DND-41 (cell line): ENCODE measurements at regions not wholly inside any gene's neighbourhood (a gene's known extent, or its start where the extent isn't known, plus 50 kb on each side); places are given as distances from the start of the nearest gene placed in this dataset.

Experiments
- EZH2 ChIP-seq: IDR thresholded peaks from 3 replicates; pipeline ENCODE4 v1.6.1; 2012; ENCODE audit warnings: borderline replicate concordance, low read depth, mild to moderate bottlenecking, moderate library complexity, low read length, inconsistent platforms; ENCODE audit not compliant: severe bottlenecking
- TF ChIP-seq, protein P1 (sequence below): IDR thresholded peaks from 2 replicates; pipeline ENCODE4 v1.5.1; 2012; ENCODE audit warnings: borderline replicate concordance, low read length, moderate library complexity, mild to moderate bottlenecking; ENCODE audit not compliant: poor library complexity, severe bottlenecking; ENCODE audit errors: extremely low read depth

DNA sequence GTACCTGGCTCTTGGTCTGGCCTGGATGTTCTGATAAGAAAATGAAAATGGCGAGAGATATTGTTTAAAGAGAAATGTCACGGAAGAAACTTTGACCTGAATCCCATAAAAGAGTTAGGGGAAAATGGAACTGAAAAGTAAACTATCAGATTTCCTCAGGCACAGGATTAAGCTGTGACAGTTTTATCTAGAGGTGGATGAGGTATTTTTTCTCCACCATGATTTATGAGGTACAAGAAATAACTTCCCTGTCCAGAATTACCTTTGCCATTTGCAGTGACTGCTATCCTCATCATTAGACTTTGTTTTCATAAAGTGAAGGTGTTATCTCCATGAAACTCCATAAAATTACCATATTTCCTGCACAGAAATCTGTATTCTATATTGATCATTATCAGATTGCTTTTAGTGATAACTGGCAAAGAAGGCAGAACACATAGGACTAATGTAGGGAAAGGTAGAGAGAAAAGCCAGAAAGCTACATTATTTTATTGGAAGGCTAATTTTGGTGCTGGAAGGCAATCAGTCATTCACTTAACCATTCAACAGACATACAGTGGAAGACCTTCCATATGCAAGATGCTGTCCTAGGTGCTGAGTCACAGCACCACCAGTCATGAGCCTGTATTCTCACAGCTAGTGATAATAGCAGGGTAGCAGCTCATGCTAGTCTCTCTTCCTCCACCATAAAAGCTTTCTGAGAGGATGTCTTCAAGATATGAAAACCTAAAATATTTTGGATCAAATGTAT lies 427.3 kb upstream of the CITED2 start:
- TF ChIP-seq, protein P1, sequence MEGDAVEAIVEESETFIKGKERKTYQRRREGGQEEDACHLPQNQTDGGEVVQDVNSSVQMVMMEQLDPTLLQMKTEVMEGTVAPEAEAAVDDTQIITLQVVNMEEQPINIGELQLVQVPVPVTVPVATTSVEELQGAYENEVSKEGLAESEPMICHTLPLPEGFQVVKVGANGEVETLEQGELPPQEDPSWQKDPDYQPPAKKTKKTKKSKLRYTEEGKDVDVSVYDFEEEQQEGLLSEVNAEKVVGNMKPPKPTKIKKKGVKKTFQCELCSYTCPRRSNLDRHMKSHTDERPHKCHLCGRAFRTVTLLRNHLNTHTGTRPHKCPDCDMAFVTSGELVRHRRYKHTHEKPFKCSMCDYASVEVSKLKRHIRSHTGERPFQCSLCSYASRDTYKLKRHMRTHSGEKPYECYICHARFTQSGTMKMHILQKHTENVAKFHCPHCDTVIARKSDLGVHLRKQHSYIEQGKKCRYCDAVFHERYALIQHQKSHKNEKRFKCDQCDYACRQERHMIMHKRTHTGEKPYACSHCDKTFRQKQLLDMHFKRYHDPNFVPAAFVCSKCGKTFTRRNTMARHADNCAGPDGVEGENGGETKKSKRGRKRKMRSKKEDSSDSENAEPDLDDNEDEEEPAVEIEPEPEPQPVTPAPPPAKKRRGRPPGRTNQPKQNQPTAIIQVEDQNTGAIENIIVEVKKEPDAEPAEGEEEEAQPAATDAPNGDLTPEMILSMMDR = no peak
- no peak for TF ChIP-seq EZH2
